ENCODE measurements at regions not wholly inside any gene's neighbourhood (a gene's known extent, or its start where the extent isn't known, plus 50 kb on each side); places are given as distances from the start of the nearest gene placed in this dataset.

GRCh38 chr12:127287256-127287655 is 979.7 kb upstream of the TMEM132C start:
- no peak for DNase-seq (ENCODE audit: low read depth, low spot score)

- DNase-seq (ENCODE audit: low read depth, low spot score): no peak
These were observed 976.7 kb upstream of the TMEM132C start for GRCh38 chr12:127290251-127290650.

GRCh38 chr12:127292736-127293135 is 974.2 kb upstream of the TMEM132C start:
- no peak for DNase-seq (ENCODE audit: low read depth, low spot score)

DNA sequence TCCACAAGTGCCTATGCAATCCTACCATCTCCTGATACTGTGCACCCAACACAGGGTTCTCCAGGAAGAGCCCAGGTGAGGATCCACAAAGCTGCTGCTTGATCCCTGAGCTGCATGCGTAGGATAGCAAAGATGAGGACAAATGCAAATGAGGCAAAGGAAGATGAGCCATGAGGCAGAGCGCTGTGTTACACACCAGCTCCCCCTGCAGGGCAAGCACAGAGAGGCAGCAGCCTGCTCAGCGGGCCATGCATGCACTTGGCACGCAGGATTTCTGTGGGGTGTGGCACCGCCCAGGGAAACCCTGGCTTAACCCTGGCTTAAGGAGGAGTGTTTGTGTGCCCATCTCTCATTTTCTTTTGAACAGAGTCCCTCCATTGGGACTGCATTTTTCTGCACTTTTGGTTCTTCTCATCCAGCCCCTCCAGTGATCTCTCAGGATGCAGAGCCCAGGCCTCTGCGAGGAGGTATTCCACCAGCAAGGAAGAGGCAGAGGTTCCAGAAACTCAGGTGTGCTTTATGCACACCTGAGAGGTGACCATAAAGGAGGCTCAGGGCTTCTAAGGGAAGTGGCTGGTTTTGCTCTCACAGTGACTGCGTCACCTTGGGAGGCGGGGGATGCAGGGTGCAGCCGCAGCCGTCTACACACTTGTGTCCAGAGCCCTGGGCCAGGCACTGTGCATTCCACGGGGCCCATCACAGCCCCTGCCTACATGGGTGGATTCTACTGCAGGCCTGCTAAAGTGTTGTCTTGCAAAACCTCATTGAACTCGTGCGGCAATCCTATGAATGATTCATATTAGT is 973.3 kb upstream of the TMEM132C start:
- no peak for DNase-seq (ENCODE audit: low read depth, low spot score)

DNA sequence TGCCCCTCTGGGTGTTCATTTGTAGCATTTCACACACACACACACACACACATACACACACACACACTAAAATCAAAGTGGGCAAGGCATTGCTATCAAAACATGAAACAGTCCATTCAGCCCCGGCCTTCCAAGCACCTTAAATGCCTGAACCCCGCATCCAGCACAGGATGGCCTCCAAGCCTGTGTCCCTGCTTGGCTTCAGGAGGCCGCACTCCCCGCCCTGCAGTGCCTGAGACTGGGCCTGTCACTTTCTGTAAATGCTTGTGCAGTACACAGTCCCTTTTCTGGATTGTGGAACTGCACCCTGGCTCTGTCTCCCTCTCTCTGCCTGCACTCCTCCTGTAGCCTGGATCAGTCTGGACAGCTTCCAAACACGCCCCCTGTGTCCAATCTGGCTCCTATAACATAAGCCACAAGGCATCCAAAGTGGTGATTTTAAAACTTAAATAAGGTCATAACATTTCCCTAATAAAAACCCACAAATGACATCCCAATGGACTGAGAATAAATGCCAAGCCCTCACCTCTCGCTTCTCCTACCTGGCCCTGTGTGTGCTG is 972.2 kb upstream of the TMEM132C start:
- DNase-seq (ENCODE audit: low read depth, low spot score): no peak

GRCh38 chr12:127295630-127296029 is 971.3 kb upstream of the TMEM132C start:
- DNase-seq (ENCODE audit: low read depth, low spot score): no peak

GRCh38 chr12:127296591-127296990 is 970.4 kb upstream of the TMEM132C start:
- DNase-seq (ENCODE audit: low read depth, low spot score): no peak

GRCh38 chr12:127297327-127297726 is 969.6 kb upstream of the TMEM132C start:
- no peak for DNase-seq (ENCODE audit: low read depth, low spot score)

GRCh38 chr12:127300075-127300474 is 966.9 kb upstream of the TMEM132C start:
- DNase-seq (ENCODE audit: low read depth, low spot score): no peak

DNA sequence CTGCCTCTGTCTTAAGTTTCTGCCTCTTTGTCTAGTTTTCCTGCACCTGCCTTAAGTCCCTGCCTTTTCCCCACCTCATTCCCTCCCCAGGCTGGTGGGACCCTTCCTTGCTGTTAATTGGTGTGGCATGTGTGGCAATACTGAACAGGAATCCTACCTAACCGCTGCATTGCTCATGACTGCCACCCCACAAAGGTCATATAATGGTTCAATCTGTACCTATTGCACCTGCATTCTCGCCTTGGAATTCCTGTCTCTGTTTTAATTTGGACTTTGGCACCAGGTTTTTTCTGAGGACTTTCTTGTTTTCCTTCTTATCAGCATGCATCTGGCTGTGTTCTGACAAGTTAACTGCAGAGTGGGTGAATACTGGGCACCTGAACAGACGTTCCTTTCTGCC is 966.2 kb upstream of the TMEM132C start:
- DNase-seq (ENCODE audit: low read depth, low spot score): no peak

DNA sequence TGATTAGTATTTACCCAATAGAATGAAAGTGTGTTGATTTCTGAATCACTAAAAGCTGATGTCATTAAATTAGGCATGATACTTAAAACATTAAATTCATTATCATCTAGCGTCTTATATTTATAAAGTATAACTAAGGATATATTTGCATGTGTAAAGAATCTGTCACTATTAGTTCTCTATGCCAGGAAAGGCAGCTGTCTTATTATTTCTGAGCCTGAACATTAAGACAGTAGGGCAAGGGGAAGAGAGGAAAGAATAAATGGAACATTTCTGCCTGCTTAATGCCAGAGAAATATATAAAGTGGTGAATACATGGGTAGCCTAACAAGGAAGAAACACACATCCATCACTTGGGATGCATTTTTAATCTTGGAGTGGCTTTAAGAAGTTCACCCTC is 965.1 kb upstream of the TMEM132C start:
- DNase-seq (ENCODE audit: low read depth, low spot score): no peak

GRCh38 chr12:127304751-127305725 is 961.9 kb upstream of the TMEM132C start:
- DNase-seq (ENCODE audit: low read depth, low spot score): no peak

DNA sequence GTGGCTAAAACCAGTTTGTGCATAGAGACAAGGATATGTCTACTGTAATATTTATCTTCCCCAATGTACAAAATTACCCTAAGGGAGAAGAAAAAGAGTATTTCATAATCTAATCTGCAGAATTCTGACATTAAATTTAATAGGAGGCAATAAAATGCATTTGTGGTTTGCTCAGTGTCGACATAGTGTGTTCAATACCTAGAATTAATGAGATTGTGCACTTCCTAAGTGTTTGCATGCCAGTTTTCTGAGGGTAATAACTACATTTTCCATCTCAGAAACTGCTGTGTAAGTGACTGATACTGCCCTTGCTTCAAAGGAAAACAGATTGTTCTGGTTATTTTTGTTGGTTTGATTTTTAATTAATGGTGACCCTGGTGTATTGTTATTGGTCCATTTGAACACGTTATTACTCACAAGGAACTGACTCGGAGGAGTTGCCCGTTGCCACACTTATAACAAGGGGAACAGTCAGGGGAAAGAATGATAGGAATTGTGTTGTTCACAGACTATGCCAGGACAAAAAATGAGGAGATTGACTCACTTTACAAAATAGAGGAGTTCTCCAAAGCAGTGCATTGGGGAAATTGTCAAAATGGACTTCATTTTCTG is 960.3 kb upstream of the TMEM132C start:
- no peak for DNase-seq (ENCODE audit: low read depth, low spot score)

- DNase-seq (ENCODE audit: low read depth, low spot score): no peak
These were observed 959.4 kb upstream of the TMEM132C start for GRCh38 chr12:127307528-127307927.

- no peak for DNase-seq (ENCODE audit: low read depth, low spot score)
These were observed 958.8 kb upstream of the TMEM132C start for GRCh38 chr12:127308148-127308547.

DNA sequence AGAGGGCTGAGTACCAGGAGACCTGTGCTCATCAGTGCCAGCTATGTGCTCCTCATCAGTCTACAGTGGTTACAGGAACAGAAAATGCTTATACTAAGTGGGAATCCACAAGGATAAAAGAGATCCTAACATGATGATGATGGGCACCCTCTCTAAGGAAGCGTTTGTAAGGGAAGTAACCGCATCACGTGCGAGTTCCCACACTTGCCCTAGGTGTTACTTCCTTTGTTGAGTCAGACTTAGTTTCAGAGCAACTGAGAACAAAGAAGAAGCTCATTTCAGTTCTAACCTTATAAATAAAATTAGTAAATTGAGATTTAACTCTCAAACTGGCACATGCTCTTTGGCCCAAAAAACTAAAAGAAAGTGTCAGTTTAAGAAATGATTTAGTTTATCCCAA is 956.4 kb upstream of the TMEM132C start:
- no peak for DNase-seq (ENCODE audit: low read depth, low spot score)

GRCh38 chr12:127311720-127312364 is 955.1 kb upstream of the TMEM132C start:
- DNase-seq (ENCODE audit: low read depth, low spot score): no peak

- DNase-seq (ENCODE audit: low read depth, low spot score): no peak
These were observed 942.3 kb upstream of the TMEM132C start for GRCh38 chr12:127324681-127325080.

DNA sequence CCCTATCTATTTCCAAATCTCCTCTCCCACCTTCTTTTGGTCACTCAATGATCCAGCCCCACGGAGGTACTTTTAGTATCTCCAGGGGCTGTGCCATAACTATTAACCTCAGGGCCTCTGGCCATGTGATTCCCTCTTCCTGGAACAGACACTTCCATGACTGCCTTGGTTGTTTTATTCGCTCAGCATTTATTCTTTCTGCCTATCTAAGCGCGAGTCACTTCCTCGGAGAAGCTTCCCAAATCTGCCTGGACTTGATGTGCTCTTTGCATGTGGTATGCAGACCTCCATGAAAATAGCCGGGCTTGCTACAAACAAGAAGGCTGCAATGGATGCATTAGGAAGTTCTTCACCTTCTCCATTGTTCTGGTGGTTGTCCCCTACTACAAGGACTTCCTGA is 939.0 kb upstream of the TMEM132C start:
- DNase-seq (ENCODE audit: low read depth, low spot score): no peak

GRCh38 chr12:127328867-127329266 is 938.1 kb upstream of the TMEM132C start:
- DNase-seq (ENCODE audit: low read depth, low spot score): no peak

- DNase-seq (ENCODE audit: low read depth, low spot score): no peak
These were observed 932.6 kb upstream of the TMEM132C start for GRCh38 chr12:127334365-127334764.
